Common myeloid progenitor, CD34-positive (primary cell): ENCODE measurements at regions not wholly inside any gene's neighbourhood (a gene's known extent, or its start where the extent isn't known, plus 50 kb on each side); places are given as distances from the start of the nearest gene placed in this dataset.
"Not testable (repeated sequence)": the region's sequence is repeated elsewhere in the genome, so short reads cannot be mapped to it uniquely, and the experiment has no call there.

Experiments
- CTCF ChIA-PET: fragments of 350-600 bp; sonication (Branson Sonifier 250); formaldehyde crosslinking; loops from one replicate; lab custom pipeline; 2021; ENCODE audit warnings: antibody characterized with exemption; lab: Charles Lee
- POLR2A ChIA-PET: fragments of 350-600 bp; sonication (Branson Sonifier 250); formaldehyde crosslinking; loops from one replicate; lab custom pipeline; 2021; ENCODE audit warnings: antibody characterized with exemption; lab: Charles Lee
- DNase-seq, 3 donors: peaks; one replicate each; pipeline versions ENCODE4 v3.0.0 to v3.0.0-alpha.2; 2013
- H3K27ac ChIP-seq, 2 experiments: 1 replicate in 1 of 2; 2 replicates in 1 of 2; pipeline ENCODE4 v1.7.0; 2013; ENCODE audit warnings: inconsistent platforms in 2 of 2, low read length in 2 of 2, mild to moderate bottlenecking in 2 of 2, low read depth in 1 of 2, moderate library complexity in 1 of 2; ENCODE audit not compliant: severe bottlenecking in 2 of 2, insufficient read depth in 1 of 2, poor library complexity in 1 of 2
- H3K27me3 ChIP-seq, 5 experiments: replicated peaks in 2 of 5; 1 replicate in 3 of 5; 2 replicates in 2 of 5; pipeline versions ENCODE4 v1.6.1 to v1.7.0; 2013; ENCODE audit warnings: low read length in 4 of 5, mild to moderate bottlenecking in 2 of 5, moderate library complexity in 2 of 5, inconsistent platforms in 1 of 5; ENCODE audit not compliant: insufficient read depth in 5 of 5, control insufficient read depth in 4 of 5
- H3K36me3 ChIP-seq, 4 experiments: 1 replicate in 2 of 4; 2 replicates in 2 of 4; pipeline versions ENCODE4 v1.6.1 to v1.7.0; 2013; ENCODE audit warnings: low read length in 3 of 4, control low read depth in 1 of 4, mild to moderate bottlenecking in 1 of 4; ENCODE audit not compliant: control insufficient read depth in 4 of 4, insufficient read depth in 4 of 4
- H3K4me1 ChIP-seq, 4 experiments: 1 replicate in 3 of 4; 2 replicates in 1 of 4; pipeline versions ENCODE4 v1.6.1 to v1.7.1; 2013; ENCODE audit warnings: low read length in 3 of 4, mild to moderate bottlenecking in 3 of 4, control low read depth in 1 of 4, inconsistent platforms in 1 of 4, moderate library complexity in 1 of 4; ENCODE audit not compliant: control insufficient read depth in 4 of 4, insufficient read depth in 4 of 4; ENCODE audit errors: control extremely low read depth in 1 of 4
- H3K4me3 ChIP-seq, 7 experiments: 1 replicate in 4 of 7; 2 replicates in 3 of 7; pipeline versions ENCODE4 v1.5.1 to v1.7.0; 2013; ENCODE audit warnings: mild to moderate bottlenecking in 7 of 7, low read length in 6 of 7, moderate library complexity in 6 of 7, inconsistent platforms in 2 of 7, low read depth in 2 of 7, control low read depth in 1 of 7; ENCODE audit not compliant: insufficient read depth in 4 of 7, control insufficient read depth in 1 of 7; ENCODE audit errors: extremely low read depth in 1 of 7
- H3K9me3 ChIP-seq, 5 experiments: 1 replicate in 4 of 5; 2 replicates in 1 of 5; pipeline versions ENCODE4 v1.6.1 to v1.7.1; 2013; ENCODE audit warnings: low read length in 4 of 5, mild to moderate bottlenecking in 2 of 5, inconsistent platforms in 1 of 5, low read depth in 1 of 5, moderate library complexity in 1 of 5; ENCODE audit not compliant: control insufficient read depth in 4 of 5, insufficient read depth in 2 of 5; ENCODE audit errors: control extremely low read depth in 1 of 5
- WGBS: methylation state at CpG from one replicate; pipeline ENCODE4 v1.1.5; 2013; ENCODE audit not compliant: insufficient coverage; 5-methylcytosine and 5-hydroxymethylcytosine counted together

DNA sequence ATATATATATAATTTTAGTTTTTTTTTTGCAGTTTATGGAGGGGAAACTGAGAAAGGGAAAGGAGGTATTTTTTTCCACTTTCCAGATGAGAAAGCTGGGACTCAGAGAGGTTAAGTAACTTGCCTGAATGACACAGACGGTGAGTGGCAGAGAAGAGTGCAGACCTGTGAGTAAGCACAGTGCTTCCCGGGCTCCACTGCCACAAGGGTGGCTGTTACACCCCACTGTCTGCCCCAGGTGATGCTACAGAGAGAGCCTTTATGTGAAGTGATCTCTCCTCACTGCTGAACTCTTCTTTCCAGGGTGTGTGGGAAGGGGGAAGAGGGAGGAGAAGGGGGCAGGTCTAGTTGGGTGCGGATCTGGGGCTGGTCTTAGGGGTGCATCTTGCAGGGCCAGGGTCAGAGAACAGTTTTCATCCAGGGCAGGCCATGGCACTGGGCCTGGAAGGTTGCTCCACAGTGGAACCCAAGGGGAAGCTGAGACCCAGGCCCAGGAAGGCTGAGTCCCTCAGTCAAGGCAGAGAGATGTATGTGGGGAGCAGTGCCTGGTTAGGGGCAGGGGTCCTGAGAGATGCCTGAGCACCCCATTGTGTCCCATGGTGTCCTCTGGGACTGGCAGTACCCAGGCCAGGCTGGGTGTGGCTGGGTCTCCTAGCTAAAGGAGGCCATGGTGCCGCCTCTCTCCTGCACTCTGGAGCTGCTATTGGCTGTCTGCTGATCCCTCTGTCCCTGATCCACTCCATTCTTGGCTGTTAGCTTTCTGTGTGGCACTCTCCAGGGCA lies 357.5 kb downstream of the PTPRU start:
- no peak for DNase-seq
- H3K27me3 ChIP-seq: peaks cover 0 to 29% (median 0%) of the 10 kb centered on the region in 5 experiments
- H3K4me1 ChIP-seq: no peaks in the 10 kb centered on the region
- ChIA-PET CTCF (no interaction called here), POLR2A (no interaction called here)
- no peak overlapping the region for H3K27ac ChIP-seq
- H3K36me3 ChIP-seq: no peaks in the 10 kb centered on the region
- WGBS: 93% methylated on average over 4 of the region's 4 CpGs
- no peaks in the 10 kb centered on the region for H3K9me3 ChIP-seq
- H3K4me3 ChIP-seq: no peak overlapping the region

- Histone ChIP-seq H3K4me3 (no peak overlapping the region), H3K27ac (no peak overlapping the region), H3K4me1 (no peaks in the 10 kb centered on the region), H3K9me3 (no peaks in the 10 kb centered on the region), H3K27me3 (peaks cover 0 to 26% (median 2%) of the 10 kb centered on the region in 5 experiments), H3K36me3 (no peaks in the 10 kb centered on the region)
- POLR2A ChIA-PET: no interaction called here
- CTCF ChIA-PET: no interaction called here
- no peak for DNase-seq
- WGBS: 42% methylated on average over 2 of the region's 5 CpGs
These were observed 356.4 kb downstream of the PTPRU start for GRCh38 chr1:29592731-29593130.

DNA sequence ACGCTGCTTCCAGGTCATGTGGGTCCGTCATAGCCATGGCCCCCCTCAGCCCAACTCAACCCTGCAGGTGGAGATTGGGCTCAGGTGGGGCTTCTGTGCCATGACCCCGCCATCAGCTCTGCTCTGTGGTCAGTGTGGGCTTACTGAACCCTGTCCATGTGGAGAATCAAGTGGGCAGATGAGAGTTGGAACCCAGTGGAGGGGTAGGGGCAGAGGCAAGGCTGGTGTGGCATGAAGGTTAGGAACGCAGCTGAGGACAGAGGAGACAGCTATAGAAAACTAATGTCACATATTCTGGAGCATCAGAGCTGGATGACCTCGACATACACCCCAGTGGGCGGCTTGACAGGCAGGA lies 355.9 kb downstream of the PTPRU start:
- Histone ChIP-seq H3K4me1 (no peaks in the 10 kb centered on the region), H3K36me3 (no peaks in the 10 kb centered on the region), H3K27ac (no peak overlapping the region), H3K9me3 (peaks cover 0 to 2% (median 0%) of the 10 kb centered on the region in 5 experiments), H3K4me3 (no peak overlapping the region), H3K27me3 (peaks cover 0 to 29% (median 2%) of the 10 kb centered on the region in 5 experiments)
- no peak for DNase-seq
- POLR2A ChIA-PET: no interaction called here
- CTCF ChIA-PET: no interaction called here
- WGBS: 97% methylated on average over 6 of the region's 6 CpGs

- POLR2A ChIA-PET: no interaction called here
- 88% methylated on average over 7 of the region's 13 CpGs for WGBS
These were observed 355.4 kb downstream of the PTPRU start for GRCh38 chr1:29591601-29592260.

DNA sequence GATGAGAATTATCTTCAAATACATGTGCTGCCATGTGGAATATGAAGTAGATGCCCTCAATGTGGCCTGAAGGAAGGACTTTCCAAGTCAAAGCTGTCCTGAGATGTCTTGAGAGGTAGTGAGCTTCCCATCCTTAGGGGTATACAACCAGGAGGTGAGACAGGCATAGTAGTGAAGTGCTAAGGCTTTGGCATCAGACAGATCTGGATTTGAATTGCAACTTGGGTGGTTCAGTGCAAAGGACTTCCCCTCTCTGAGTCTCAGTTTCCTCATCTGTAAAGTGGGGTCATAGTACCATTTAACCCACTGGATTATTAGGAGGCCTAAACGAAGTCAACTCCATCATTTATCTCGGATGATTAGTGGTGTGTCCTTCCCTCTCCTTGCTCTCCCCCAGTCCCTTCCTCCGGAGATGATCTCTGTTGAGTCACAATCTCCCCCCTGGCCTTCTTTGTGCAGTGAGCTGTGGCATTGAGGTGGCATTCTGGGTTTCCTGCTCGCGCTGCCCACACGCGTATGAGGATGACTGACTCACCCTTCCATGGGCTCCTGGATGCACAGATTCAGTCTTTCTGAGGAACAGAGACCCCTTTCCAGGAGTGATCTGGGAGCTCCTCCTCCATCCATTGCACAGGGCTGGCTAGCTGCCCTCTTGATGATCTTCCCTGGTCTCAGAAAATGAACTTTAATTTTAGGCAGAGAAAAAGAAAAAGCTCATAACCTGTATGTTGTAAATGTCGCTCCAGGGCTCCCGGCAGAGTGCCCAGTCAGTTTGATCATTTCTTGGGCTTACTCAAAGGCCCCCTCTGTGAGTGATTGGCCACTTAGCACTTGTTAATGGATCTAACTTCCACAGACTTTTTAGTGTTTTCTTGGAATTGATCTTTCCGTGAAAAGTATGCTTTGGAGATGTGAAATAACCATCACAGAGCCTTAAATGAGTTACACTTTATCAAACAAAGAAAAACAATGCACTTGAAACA lies 354.6 kb downstream of the PTPRU start:
- Histone ChIP-seq H3K4me3 (no peak overlapping the region), H3K4me1 (no peaks in the 10 kb centered on the region), H3K9me3 (peaks cover 0 to 5% (median 0%) of the 10 kb centered on the region in 5 experiments), H3K36me3 (no peaks in the 10 kb centered on the region), H3K27me3 (peaks cover 0 to 33% (median 2%) of the 10 kb centered on the region in 5 experiments), H3K27ac (no peak overlapping the region)
- DNase-seq: peak in 1 of 3 donors; percentile 1
- ChIA-PET CTCF (no interaction called here), POLR2A (no interaction called here)
- WGBS: 89% methylated on average over 5 of the region's 10 CpGs

More at GRCh38 chr1:29591601-29592260, 355.4 kb downstream of the PTPRU start:
- Histone ChIP-seq H3K4me3 (no peak overlapping the region), H3K4me1 (no peaks in the 10 kb centered on the region), H3K27ac (no peak overlapping the region), H3K9me3 (peaks cover 0 to 5% (median 0%) of the 10 kb centered on the region in 5 experiments), H3K27me3 (peaks cover 0 to 34% (median 2%) of the 10 kb centered on the region in 5 experiments), H3K36me3 (no peaks in the 10 kb centered on the region)
- no peak for DNase-seq
- CTCF ChIA-PET: no interaction called here

DNA sequence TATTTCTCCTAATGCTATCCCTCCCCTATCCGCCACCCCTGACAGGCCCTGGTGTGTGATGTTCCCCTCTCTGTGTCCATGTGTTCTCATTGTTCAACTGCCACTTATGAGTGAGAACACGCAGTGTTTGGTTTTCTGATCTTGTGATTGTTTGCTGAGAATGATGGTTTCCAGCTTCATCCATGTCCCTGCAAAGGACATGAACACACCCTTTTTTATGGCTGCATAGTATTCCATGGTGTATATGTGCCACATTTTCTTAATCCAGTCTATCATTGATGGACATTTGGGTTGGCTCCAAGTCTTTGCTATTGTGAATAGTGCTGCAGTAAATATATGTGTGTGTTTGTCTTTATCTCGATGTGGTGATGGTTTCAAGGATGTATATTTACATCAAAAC lies 353.4 kb downstream of the PTPRU start:
- POLR2A ChIA-PET, CTCF ChIA-PET: not testable (repeated sequence)
- WGBS: no CpG with 5 or more reads among the region's 3 CpGs

More for the DNA sequence above, 353.4 kb downstream of the PTPRU start:
- peaks cover 0 to 39% (median 2%) of the 10 kb centered on the region in 5 experiments for H3K27me3 ChIP-seq
- not testable (repeated sequence) for H3K9me3 ChIP-seq, DNase-seq, H3K4me3 ChIP-seq, H3K4me1 ChIP-seq, H3K36me3 ChIP-seq, H3K27ac ChIP-seq
